ENCODE measurements at regions not wholly inside any gene's neighbourhood (a gene's known extent, or its start where the extent isn't known, plus 50 kb on each side); places are given as distances from the start of the nearest gene placed in this dataset.

DNA sequence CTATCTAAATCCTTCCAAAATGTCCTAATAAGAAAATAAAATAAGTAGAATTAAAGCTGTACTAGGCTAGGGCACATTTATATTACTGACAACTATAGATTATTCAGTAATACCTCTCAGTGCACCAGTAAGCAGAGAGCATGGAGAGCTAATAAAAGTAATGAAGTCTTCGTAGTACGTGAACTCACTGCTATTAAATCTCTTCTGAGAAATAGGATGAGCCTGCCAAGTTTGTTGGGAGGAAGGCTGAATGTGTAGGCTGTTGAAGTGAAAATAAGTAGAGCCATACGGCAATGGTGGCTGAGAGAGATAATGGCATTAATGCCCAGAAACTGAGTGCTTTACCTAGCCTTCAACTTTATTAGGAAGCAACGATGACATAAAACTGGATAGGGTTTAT lies 73.9 kb upstream of the NR5A2 start:
- intact Hi-C loops (cut with DNase I): no loop called here

DNA sequence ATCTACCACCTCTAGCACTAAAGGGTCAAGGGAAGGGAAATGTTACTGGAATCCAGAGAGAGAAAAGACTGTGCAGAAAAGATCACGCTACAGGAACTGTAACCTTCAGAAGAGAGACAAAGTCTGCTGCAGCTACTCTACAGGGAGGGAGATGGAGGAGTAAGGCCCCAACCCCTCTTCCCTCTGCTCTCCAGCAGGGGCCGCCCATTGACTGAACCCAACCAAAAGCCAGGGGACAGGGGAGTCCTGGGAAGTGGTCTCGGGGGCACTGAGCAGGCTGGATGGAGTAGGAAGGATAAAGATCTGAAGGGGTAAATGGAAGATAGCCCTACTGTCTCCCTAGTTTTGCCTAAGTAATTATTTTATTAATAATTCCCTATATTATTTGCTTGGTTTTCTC lies 72.8 kb upstream of the NR5A2 start:
- intact Hi-C loops (cut with DNase I): no loop called here
- DNase-seq: no peak

More for the DNA sequence above, 73.9 kb upstream of the NR5A2 start:
- DNase-seq: no peak

DNA sequence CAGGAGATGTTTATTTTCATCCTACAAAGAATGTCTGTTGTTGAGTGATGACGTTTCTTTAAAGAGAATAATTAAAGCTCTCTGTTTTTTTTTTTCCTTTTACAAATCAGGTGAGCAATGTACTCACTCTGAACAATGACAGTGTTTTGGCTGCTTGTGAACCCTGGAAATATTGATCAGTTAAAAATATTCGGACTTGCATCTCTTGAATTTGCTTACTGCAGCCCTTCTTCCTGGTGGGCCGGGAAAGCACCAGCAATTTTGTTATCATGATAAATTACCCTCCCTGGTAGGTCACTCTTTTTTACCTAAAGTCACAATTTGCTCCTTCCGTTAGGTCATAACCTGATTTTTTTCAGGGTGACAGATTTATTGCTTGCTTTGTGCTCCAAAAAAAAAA lies 72.3 kb upstream of the NR5A2 start:
- no peak for DNase-seq
- intact Hi-C loops (cut with DNase I): no loop called here

DNA sequence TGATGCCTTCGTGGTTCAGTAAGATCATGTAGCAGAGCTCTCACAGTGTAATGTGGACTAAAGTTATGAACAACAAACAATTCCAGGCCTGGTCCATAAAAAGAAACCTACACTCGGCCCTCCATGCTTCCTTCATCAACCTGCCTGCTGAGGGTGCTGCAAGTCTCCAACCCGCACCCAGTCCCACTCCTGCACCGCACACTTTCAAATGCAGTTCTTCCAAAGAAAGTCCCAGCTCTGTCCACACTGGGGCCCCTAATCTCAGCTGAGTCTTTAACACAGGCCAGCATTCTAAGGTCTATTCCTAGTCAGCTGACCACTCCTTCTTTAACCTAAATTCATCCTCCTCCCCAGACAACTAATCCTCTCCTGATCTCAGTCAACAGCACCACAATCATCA lies 71.5 kb upstream of the NR5A2 start:
- intact Hi-C loops (cut with DNase I): no loop called here
- DNase-seq: no peak

DNA sequence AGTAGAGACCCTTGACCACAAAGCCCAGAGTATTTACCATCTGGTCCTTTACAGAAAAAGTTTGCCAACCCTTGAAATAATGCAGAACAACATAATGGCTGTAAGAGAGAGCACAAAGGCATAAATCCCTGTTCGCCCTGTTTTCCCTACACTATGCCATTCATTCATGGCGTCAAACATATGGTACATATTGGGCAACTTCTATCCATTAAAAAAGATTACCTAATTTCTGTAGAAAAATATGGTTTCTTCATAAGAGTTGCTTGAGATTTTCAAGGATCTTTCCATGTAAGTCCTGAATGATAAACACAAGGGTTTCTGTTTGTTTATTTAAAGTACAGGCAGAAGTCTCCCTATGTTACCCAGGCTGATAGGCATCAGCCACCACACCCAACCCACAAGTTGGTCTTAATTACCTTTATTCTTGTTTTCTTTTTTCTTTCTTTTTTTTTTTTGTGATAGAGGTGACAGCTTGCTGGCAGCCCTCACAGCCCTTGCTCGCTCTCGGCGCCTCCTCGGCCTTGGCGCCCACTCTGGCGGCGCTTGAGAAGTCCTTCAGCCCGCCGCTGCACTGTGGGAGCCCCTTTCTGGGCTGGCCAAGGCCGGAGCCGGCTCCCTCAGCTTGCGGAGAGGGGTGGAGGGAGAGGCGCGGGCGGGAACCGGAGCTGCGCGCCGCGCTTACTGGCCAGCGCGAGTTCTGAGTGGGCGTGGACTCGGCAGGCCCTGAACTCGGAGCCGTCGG lies 68.3 kb upstream of the NR5A2 start:
- DNase-seq: no peak

DNA sequence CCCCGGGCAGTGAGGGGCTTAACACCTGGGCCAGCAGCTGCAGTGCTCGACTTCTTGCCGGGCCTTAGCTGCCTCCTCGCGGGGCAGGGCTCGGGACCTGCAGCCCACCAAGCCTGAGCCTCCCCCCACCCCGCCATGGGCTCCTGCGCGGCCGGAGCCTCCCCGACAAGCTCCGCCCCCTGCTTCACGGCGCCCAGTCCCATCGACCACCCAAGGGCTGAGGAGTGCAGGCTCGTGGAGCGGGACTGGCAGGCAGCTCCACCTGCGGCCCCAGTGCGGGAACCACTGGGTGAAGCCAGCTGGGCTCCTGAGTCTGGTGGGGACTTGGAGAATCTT lies 67.8 kb upstream of the NR5A2 start:
- DNase-seq: no peak
- intact Hi-C loops (cut with DNase I): no loop called here

More for the DNA sequence above, 68.3 kb upstream of the NR5A2 start:
- intact Hi-C loops (cut with DNase I): no loop called here

DNA sequence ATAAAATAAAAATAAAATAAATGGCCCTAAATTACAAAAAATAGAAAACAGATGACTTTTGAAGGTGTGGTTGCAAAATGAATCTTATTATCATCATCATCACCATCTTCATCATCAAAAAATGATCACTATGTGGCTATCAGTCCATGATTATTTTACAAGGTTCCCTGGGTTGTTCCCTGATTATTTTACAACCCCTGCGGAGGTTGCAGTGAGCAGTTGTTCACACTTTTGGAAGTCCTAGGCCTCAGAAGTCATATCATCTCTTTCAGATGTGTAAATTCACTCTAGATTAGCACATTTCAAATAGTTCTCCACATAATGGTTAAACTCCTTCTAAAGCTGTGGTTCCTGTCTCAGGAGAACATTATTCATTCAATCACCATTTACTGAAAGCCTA lies 57.4 kb upstream of the NR5A2 start:
- intact Hi-C loops (cut with DNase I): no loop called here
- no peak for DNase-seq

DNA sequence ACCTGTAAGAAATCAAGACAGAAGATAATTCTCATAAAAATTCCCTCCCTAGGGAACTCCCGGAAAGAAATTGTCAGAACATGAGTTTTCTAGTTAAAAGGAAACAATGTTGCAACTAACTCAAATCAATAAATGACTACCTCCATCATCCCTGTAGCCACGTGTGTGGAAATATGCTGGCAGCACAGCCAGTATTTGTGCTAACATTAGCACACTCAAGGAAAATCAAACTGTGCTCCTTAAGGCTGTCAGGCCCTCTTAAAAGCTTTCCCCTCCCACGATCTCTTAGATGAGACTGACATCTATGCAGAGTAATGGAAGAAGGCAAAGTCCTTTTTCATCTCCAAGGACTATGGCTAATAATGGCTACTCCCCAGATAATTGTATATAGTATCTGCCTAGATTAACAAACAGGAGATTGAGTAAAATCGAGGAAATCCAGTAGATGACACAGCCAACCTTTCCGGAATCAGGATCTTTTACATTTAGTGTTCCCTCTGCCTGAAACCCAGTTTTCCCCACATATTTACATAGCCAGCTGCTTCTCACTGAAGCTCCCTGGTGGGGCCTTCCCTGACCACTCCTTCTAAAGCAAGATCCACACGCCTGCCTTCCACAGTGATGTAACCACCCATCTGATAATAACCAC lies 50.9 kb upstream of the NR5A2 start:
- DNase-seq: no peak
- intact Hi-C loops (cut with DNase I): no loop called here

Data from posterior cingulate gyrus (tissue), 11 donors.